Panc1 (cell line): ENCODE measurements at regions not wholly inside any gene's neighbourhood (a gene's known extent, or its start where the extent isn't known, plus 50 kb on each side); places are given as distances from the start of the nearest gene placed in this dataset.

Experiments used
- ATAC-seq: fragments of 200-7000 bp; cut with Tn5 transposase; 2 replicates; pipeline ENCODE4 v1.9.1; 2020; ENCODE audit warnings: mild to moderate bottlenecking, moderate library complexity
- BruUV-seq: library from RNA; stranded (reverse); fragments of 400-500 nt; replicated peaks from 2 replicates; lab custom pipeline; 2021; lab: Mats Ljungman, UMichigan
- CTCF ChIA-PET: fragments of 300-600 bp; sonication (Branson Sonifier 250); formaldehyde crosslinking; loops from one replicate; lab custom pipeline; 2022; ENCODE audit warnings: antibody characterized with exemption; lab: Charles Lee
- POLR2A ChIA-PET: fragments of 300-600 bp; sonication (Branson Sonifier 250); formaldehyde crosslinking; loops from one replicate; lab custom pipeline; 2022; ENCODE audit warnings: antibody characterized with exemption; lab: Charles Lee
- DNase-seq: peaks from one replicate; pipeline ENCODE4 v3.0.0-alpha.2; 2010; ENCODE audit warnings: low read depth, low spot score
- H3K27ac ChIP-seq: 2 replicates; pipeline ENCODE4 v1.5.1; 2011; ENCODE audit warnings: mild to moderate bottlenecking, low read length, inconsistent platforms
- H3K27me3 ChIP-seq: fragments of 200-500 bp; sonication (Bioruptor generic); 2 replicates; pipeline ENCODE4 v1.6.0; 2014; ENCODE audit warnings: low read length, inconsistent platforms; ENCODE audit not compliant: control insufficient read depth, insufficient read depth
- H3K36me3 ChIP-seq: fragments of 200-500 bp; sonication (Bioruptor generic); 2 replicates; pipeline ENCODE4 v1.5.1; 2014; ENCODE audit warnings: inconsistent platforms, mild to moderate bottlenecking, low read length, moderate library complexity; ENCODE audit not compliant: control insufficient read depth, insufficient read depth
- H3K4me1 ChIP-seq: 2 replicates; pipeline ENCODE4 v1.5.1; 2011; ENCODE audit warnings: inconsistent platforms, mild to moderate bottlenecking, low read length, moderate library complexity; ENCODE audit not compliant: control insufficient read depth, insufficient read depth
- H3K4me3 ChIP-seq, 2 experiments: 2 replicates each; pipeline ENCODE4 v1.5.1; 2011 to 2012; ENCODE audit warnings: low read depth in 2 of 2, low read length in 2 of 2, mild to moderate bottlenecking in 2 of 2, inconsistent platforms in 1 of 2, moderate library complexity in 1 of 2
- H3K9me3 ChIP-seq: fragments of 200-500 bp; sonication (Bioruptor generic); 2 replicates; pipeline ENCODE4 v1.5.1; 2014; ENCODE audit warnings: low read depth, mild to moderate bottlenecking, inconsistent platforms, low read length, moderate library complexity; ENCODE audit not compliant: control insufficient read depth, insufficient read depth
- POLR2AphosphoS5 ChIP-seq: IDR thresholded peaks from 2 replicates; pipeline ENCODE4 v1.6.1; 2012; ENCODE audit warnings: mild to moderate bottlenecking, low read depth, low read length, moderate library complexity
- REST ChIP-seq, 2 experiments: IDR thresholded peaks; 2 replicates each; pipeline ENCODE4 v1.6.1; 2011 to 2012; ENCODE audit warnings: low read depth in 2 of 2, control low read depth in 1 of 2, low read length in 1 of 2, mild to moderate bottlenecking in 1 of 2, moderate library complexity in 1 of 2; ENCODE audit not compliant: insufficient read depth in 1 of 2
- SIN3A ChIP-seq: IDR thresholded peaks from 2 replicates; pipeline ENCODE4 v1.6.1; 2012; ENCODE audit warnings: low read depth, mild to moderate bottlenecking, low read length, moderate library complexity, borderline replicate concordance; ENCODE audit not compliant: insufficient read depth
- TCF7L2 ChIP-seq: IDR thresholded peaks from 2 replicates; pipeline ENCODE4 v1.6.1; 2011; ENCODE audit warnings: mild to moderate bottlenecking, low read depth, low read length, inconsistent platforms
- in situ Hi-C: cut with HindIII; loops from 2 replicates; pipeline ENCODE4 v1.10.0; 2016; ENCODE audit warnings: low sequenced_read_pairs, low pct_unique_long_range_greater_than_20kb
- intact Hi-C: fragments of 100-400 bp; cut with micrococcal nuclease; formaldehyde crosslinking; loops from one replicate; pipeline ENCODE4 v1.10.0; 2022; ENCODE audit not compliant: unreplicated experiment
- TF ChIP-seq, protein P1 (sequence below): fragments of 450-650 bp; IDR thresholded peaks from 2 replicates; pipeline ENCODE4 v1.5.1; 2017; ENCODE audit warnings: mild to moderate bottlenecking

GRCh38 chr9:108117795-108118194 lies 628.2 kb upstream of the KLF4 start:
- Histone ChIP-seq H3K4me3 (no peak overlapping the region), H3K36me3 (no peaks in the 10 kb centered on the region), H3K27ac (no peak overlapping the region), H3K27me3 (no peaks in the 10 kb centered on the region), H3K4me1 (no peaks in the 10 kb centered on the region), H3K9me3 (no peaks in the 10 kb centered on the region)
- ATAC-seq = no peak
- TF ChIP-seq REST (IDR thresholded peaks at IDR 0.05; ENCODE audit: insufficient read depth in 1 of 2, low read depth in 2 of 2, low read length in 1 of 2) (no peak), TCF7L2 (no peak)
- TF ChIP-seq, protein P1, sequence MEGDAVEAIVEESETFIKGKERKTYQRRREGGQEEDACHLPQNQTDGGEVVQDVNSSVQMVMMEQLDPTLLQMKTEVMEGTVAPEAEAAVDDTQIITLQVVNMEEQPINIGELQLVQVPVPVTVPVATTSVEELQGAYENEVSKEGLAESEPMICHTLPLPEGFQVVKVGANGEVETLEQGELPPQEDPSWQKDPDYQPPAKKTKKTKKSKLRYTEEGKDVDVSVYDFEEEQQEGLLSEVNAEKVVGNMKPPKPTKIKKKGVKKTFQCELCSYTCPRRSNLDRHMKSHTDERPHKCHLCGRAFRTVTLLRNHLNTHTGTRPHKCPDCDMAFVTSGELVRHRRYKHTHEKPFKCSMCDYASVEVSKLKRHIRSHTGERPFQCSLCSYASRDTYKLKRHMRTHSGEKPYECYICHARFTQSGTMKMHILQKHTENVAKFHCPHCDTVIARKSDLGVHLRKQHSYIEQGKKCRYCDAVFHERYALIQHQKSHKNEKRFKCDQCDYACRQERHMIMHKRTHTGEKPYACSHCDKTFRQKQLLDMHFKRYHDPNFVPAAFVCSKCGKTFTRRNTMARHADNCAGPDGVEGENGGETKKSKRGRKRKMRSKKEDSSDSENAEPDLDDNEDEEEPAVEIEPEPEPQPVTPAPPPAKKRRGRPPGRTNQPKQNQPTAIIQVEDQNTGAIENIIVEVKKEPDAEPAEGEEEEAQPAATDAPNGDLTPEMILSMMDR = no peak
- in situ Hi-C loops (no loop called here), intact Hi-C loops (no loop called here)
- ChIA-PET POLR2A (no interaction called here), CTCF (no interaction called here)
- DNase-seq = no peak
- no TSS peak for BruUV-seq

- CTCF ChIA-PET = no interaction called here
Observed at GRCh38 chr9:108117306-108117705, 627.7 kb upstream of the KLF4 start.

More at GRCh38 chr9:108117306-108117705, 627.7 kb upstream of the KLF4 start:
- H3K36me3 ChIP-seq = no peaks in the 10 kb centered on the region
- no peak overlapping the region for H3K27ac ChIP-seq
- no peak for ATAC-seq
- H3K9me3 ChIP-seq = no peaks in the 10 kb centered on the region
- H3K27me3 ChIP-seq = no peaks in the 10 kb centered on the region
- BruUV-seq = no TSS peak
- TF ChIP-seq POLR2AphosphoS5 (no peak), SIN3A (no peak), REST (IDR thresholded peaks at IDR 0.05; ENCODE audit: insufficient read depth in 1 of 2, low read depth in 2 of 2, low read length in 1 of 2) (no peak), TCF7L2 (no peak)
- TF ChIP-seq, protein P1 = no peak
- no peak for DNase-seq
- H3K4me1 ChIP-seq = no peaks in the 10 kb centered on the region
- intact Hi-C loops (no loop called here), in situ Hi-C loops (no loop called here)
- no peak overlapping the region for H3K4me3 ChIP-seq
- POLR2A ChIA-PET = no interaction called here
